ENCODE measurements at regions not wholly inside any gene's neighbourhood (a gene's known extent, or its start where the extent isn't known, plus 50 kb on each side); places are given as distances from the start of the nearest gene placed in this dataset.
"Not testable (repeated sequence)": the region's sequence is repeated elsewhere in the genome, so short reads cannot be mapped to it uniquely, and the experiment has no call there.

GRCh38 chr15:69879963-69880362 lies 217.8 kb downstream of the TLE3 start:
- not testable (repeated sequence) for DNase-seq

DNA sequence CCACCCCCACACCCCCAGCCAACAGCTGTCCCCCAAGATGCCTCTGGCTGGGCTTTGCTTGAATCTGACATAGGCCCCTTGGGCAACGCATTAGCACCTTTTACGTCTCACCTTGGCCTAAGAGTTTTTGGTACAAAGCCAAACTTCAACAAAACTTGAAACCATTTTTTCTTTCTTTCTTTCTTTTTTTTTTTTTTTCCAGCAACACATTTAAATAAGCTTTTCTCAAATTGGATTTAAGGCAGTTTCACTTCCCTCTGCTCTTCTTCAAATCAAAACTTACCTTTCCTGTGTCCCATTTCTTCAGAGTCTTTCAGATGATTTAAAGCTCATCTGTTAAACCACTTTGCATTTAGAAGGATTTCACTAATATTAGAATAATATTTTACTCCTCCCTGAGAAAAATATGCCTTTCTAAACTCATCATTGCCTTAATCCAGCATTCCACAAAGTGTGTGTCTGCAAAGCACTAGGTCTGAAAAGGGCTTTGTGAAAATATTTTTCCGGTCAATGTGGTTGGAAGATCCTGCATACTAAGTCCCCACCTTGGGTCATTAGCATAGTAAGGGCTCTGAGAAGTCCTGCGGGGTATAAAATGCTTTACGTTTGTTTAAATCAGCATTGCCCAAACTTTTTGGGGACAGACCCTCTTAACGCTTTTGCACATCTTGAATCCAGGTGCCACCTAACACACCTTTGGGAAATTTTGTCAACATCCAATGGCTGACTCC lies 217.0 kb downstream of the TLE3 start:
- no peak for DNase-seq

GRCh38 chr15:69881302-69881670 lies 216.4 kb downstream of the TLE3 start:
- no peak for DNase-seq

GRCh38 chr15:69881766-69882165 lies 216.0 kb downstream of the TLE3 start:
- no peak for DNase-seq

GRCh38 chr15:69883306-69883705 lies 214.4 kb downstream of the TLE3 start:
- DNase-seq = no peak

GRCh38 chr15:69885173-69885955 lies 212.4 kb downstream of the TLE3 start:
- no peak for DNase-seq

GRCh38 chr15:69887009-69887408 lies 210.7 kb downstream of the TLE3 start:
- DNase-seq = no peak

DNA sequence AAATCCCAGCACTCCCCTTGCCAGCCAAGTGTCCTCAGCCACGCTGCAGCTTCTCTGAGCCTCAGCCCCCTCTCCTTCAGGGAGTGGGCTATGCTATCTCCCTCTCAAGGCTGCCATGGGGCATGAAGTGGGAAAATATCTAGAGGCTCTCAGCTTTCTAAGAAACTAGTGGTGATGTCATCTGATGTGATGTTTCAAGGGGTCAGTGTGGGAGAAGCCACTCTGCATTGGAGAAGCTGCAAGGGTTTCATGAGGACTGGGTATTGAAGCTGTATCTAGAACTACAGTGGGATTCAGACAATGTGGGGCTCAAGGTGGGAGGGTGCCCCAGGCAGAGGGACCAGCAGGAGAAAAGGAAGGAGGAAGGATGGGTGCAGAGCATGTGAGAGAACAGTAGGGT lies 210.2 kb downstream of the TLE3 start:
- no peak for DNase-seq

DNA sequence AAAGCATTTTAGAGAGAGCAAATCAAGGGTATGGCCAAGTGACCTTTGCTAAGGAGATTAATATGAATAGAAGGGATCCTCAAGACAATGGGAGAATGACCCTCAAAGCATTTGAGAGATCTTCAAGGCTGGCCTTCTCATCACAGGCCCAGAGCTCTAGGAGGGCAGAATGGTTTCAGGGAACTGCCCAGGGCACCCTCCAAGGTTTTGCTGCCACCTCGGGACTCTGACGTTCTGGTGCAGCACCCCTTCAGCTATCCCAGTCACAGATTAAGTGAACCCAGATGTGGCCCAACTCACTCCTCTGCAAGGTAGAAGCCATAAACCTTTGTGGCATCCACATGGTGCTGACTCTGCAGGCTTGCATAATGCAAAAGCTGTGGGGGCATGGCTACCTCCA lies 209.3 kb downstream of the TLE3 start:
- no peak for DNase-seq

DNA sequence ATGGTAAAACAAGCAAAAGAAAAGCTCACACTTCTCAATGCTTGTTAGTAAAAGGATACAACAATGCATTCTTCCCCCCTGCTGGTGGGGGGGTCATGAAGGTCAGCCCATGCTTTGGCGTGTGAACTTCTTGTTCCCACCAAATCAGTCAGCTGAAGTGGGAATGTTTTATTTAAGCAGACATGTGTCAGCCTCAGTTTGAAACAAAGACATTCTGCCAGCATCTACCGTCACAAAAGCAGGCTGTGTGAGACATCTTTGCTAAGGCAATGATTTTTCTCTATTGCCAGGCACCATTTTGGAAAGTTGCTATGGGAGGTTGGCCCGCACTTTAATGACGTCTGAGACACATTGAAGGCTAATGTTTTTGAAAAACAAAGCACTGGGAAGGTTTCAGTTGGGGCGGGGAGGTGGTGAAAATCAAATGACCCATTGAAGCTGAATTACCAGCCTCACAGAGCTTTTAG lies 206.6 kb downstream of the TLE3 start:
- DNase-seq = no peak

GRCh38 chr15:69891606-69892005 lies 206.1 kb downstream of the TLE3 start:
- no peak for DNase-seq

DNA sequence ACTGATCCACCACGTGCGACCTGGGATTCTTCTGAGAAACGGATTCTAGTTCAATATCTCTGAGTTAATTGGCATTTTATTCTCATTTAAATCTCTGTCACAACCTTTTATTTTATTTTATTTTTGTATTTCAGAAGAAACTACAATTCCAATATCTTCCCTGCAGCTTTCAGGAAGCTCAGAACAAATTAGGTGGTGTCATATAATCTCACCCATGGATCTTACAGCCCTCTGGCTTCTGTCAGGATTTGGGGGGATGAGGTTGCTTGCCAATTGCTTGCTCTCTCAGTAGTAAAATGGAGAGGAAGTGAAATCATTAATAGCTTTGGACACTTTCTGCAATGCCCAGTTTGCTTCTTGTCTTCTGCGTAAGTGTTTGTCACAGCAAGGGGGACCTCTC lies 205.4 kb downstream of the TLE3 start:
- DNase-seq = no peak

DNA sequence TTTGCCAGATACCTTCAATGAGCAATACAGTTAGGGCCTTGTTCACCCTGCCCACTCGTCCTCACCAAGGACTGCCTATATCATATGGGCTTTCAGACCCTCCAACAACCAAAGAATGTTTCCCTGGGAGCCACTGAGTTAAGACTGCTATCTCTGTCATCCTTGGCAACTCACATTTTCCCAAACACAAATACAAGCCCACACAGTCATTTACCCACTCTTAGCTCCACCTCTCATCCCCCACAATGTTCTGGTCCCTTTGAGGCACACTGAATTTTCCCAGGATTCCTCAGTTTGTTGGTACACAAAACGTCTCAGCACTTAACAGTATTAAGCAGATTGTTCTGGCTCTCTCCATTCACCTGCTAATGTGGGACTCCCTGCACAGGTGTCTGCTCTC lies 204.6 kb downstream of the TLE3 start:
- DNase-seq = no peak

DNA sequence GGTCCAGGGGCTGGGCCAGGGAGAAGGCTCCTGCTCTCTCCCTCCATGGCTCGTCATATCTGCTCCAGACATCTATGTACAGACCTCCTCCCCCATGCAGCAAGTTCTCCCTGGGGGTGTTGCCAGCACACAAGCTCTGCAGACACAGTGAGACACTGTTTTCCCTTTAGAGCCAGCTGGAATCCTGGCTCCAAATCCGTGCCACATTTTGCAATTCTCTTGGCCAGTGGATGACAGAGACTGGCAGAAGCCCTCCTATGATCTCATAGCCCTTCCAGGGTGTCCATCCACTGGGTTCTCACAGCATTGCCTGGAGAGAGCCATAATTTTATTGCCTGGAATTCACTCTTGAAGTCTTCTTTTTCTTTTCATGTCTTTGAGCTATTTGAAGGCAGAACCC lies 203.9 kb downstream of the TLE3 start:
- DNase-seq = no peak

DNA sequence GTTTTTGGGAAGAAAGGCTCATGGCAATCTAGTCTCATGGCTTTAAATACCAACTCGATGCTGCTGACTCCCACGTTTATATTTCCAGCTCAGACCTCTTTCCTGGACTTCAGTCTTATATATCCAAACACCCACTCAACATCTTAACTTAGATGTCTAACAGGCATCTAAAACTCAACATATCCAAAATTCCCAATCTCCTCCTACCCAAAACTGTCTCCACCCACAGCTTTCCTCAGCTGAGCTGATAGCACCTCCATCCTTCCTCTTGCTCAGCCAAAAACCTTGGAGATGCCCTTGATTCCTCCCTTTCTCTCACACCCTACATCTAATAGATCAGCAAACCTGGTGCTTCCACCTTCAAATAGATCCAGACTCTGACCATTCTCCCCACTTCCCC lies 202.5 kb downstream of the TLE3 start:
- DNase-seq = no peak

GRCh38 chr15:69896606-69897005 lies 201.1 kb downstream of the TLE3 start:
- no peak for DNase-seq

DNA sequence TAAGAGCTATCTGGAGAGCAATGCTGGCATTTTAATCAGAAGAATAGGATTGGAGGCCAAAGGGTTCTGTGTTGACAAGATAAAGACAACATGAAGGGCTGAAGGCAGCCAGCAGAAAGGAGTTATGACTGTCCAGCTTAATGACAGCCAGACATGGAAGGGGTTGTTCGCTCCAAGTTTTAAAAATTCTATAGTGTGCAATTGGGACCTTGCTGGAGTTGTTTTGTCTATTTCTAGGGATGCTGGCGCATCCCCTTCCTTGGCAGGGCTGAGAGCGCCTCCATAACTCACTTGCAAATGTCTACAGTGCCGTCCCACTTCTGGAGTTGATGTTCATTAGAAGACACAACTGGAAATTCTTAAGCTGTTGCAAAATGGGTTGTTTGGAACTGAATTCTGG lies 200.7 kb downstream of the TLE3 start:
- DNase-seq = no peak

GRCh38 chr15:69897471-69898237 lies 200.1 kb downstream of the TLE3 start:
- DNase-seq = no peak

- no peak for DNase-seq
Observed at GRCh38 chr15:69898243-69898642, 199.5 kb downstream of the TLE3 start.

GRCh38 chr15:69902414-69903062 lies 195.2 kb downstream of the TLE3 start:
- DNase-seq = no peak

GRCh38 chr15:69903470-69904469 lies 193.9 kb downstream of the TLE3 start:
- DNase-seq = no peak

All from stimulated activated CD4-positive, alpha-beta T cell treated with anti-CD3 and anti-CD28 coated beads, Interleukin-1b, Interleukin-23, amount 100 ng/mL, for 48 hours (primary cell).